Pons (tissue), 1 donor: ENCODE measurements at regions not wholly inside any gene's neighbourhood (a gene's known extent, or its start where the extent isn't known, plus 50 kb on each side); places are given as distances from the start of the nearest gene placed in this dataset.
"Not testable (repeated sequence)": the region's sequence is repeated elsewhere in the genome, so short reads cannot be mapped to it uniquely, and the experiment has no call there.

Experiments
- DNase-seq: peaks from one replicate; pipeline ENCODE4 v3.0.0-alpha.2; 2016; ENCODE audit warnings: low spot score

DNA sequence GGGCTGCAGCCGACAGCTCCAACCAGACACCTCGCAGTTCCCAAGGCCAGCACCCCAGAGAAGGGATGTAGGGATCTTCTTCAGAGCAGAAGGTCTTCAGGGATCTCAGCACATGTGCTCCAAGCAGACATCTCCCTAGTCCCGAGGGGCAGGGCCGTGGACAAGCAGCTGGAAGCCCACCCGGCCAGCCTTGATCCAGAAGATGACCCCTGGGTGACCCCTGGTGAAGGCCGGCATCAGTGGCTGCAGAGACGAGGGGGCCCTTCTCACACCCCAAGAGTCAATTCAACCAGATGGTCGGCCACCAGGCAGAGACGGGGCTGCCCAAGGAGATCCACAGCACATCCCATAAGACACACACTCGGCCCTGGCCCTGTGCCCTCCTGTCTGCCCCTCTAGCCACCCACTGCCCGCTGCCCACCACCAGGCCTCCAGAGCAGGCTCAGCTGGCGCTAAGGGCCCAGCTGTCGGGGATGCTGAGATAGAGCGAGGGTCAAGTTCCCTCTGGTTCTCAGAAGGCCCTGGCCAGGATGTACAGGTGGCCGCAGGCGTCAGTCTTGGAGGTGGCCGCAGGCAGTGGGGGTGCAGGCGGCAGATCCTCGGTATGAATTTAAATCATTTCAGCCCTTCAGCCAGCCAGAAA, 168.3 kb downstream of the BRD1 start:
- no peak for DNase-seq

DNA sequence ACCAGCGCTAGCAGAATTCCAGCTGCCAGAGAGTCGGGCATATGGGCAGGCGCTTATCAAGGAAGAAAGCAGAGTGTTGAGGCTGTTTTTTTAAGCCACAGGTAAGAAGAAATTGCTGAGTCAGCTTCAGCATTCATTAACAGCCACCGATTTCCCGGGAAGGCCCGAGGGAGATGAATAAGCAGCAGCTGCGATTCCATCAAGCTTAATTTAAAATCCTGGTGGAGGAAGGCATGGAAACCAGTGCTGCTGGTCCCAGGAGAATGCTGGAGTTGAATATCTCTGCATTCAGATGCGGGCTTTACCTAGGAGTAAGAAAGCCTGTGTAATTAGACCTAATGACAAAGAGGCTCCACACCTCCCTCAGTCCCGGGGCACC, 168.8 kb downstream of the BRD1 start:
- DNase-seq: no peak

DNA sequence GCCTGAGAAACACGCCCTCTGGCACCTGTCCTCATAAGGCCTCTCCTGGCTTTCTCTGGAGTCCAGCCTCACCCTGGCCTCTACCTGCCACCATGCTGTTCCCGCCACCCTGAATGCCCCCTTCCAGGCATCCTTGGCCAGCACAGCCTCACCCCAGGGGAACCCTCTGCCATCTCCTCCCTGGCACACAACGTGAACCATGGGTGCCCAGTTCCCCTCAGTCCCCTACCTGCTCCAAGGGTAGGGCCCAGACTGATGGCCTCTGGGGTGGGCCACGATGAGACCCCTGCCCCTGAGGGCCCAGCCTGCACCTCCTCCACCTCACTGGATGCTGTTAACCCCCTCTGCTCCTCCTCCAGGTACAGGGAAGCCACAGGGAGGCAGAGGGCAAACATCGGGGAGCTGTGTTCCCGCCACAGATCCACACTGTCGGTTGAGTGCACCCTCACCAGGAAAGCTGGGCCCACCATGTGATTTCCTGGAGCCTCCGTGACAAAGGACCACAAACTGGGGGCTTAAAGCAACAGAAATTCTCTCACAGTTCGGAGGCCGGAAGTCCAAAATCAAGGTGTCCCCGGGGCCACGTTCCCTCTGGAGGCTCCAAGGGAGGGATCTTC, 169.6 kb downstream of the BRD1 start:
- no peak for DNase-seq

DNA sequence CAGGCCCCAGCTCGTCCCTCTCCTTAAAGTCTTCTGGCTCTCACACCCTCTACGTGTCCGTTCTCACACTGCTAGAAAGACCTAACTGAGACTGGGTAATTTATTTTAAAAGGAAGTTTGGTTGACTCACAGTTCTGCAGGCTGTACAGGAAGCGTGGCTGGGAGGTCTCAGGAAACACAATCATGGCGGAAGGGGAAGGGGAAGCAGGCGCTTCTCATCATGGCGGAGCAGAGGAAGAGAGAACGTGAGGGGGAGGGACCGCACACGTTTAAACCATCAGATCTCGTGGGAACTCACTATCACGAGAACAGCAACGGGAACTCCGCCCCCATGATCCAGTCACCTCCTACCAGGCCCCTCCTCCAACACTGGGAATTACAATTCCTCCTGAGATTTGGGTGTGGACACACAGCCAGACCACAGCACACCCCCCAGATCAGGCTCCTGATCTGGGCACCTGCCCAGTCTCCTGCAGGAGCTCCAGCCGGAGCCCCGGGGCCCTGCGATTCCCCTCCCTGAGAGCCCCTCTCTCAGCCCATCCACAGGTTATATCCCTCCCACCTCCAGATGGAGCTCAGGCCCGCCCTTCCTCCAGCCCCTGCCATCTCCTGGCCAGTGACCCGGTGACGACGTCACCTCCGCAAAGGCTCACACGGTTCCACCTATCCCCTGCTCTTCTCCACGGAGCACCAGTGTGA, 170.2 kb downstream of the BRD1 start:
- peak; percentile 52 for DNase-seq

DNA sequence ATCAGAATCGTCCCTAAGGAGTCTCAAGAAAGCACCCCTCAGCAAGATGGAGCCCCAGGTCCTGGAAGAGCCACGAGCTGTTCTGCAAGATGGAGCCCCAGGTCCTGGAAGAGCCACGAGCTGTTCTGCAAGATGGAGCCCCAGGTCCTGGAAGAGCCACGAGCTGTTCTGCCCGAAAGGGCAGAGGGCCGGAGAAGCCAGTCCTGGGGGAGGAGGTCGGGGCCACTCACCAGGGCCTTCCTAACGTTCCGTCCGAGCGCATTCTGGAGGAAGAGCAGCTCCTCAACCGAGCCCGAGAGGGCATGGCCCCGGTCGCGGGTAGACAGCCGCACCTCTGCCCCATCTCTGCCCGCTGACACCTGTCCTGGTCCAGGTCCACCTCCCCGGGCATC, 170.8 kb downstream of the BRD1 start:
- not testable (repeated sequence) for DNase-seq

DNA sequence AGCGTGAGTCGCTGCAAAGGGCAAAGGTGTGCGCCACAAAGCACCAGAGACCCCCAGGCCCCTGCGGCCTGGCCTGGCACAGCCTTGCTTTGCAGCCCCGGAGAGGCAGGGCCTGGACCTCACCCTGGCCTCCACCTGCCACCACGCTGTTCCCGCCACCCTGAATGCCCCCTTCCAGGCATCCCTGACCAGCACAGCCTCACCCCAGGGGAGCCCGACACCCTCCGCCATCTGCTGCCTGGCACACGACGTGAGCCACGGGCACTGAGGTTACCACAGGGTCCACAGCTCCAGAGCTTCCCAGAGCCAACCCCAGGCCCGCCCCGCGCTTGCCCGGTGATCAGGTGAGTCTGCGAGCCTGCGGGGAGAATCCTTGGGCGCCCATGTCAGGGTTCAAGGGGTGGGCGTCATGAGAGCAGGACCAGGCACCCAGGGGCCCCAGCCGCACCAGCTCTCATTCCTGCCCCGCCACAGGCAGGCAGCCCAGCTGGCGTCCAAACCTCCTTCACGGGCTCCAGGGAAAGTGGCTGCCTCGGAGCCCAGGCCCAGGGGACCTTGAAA, 171.3 kb downstream of the BRD1 start:
- no peak for DNase-seq

DNA sequence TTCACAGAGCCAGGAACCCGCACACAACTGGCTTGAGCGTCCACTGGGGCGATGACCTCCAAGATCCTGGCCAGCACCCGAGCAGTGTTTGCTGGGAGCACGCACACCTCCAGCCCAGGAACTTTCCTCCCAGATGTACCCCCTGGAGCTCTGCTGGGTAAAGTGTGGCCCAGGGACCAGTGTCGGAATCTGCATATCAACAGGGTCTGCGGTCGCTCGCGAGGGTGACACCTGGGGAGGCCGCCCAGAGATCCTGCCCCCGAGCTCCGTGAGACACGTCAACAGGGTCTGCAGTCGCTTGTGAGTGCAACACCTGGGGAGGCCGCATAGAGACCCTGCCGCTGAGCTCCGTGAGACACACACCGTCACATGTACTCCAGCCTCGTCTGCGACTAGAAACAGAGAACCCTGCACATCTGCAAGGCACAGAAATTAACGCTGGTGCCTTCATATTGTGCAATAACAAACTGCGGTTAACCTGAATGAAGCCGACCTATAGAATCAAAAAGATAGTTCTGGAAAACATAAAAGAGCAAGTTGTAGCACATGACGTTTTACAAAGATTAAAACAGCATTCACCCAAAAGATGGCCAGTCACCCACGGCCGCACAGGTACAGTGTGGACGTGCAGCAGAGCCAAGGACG, 172.4 kb downstream of the BRD1 start:
- DNase-seq: no peak

DNA sequence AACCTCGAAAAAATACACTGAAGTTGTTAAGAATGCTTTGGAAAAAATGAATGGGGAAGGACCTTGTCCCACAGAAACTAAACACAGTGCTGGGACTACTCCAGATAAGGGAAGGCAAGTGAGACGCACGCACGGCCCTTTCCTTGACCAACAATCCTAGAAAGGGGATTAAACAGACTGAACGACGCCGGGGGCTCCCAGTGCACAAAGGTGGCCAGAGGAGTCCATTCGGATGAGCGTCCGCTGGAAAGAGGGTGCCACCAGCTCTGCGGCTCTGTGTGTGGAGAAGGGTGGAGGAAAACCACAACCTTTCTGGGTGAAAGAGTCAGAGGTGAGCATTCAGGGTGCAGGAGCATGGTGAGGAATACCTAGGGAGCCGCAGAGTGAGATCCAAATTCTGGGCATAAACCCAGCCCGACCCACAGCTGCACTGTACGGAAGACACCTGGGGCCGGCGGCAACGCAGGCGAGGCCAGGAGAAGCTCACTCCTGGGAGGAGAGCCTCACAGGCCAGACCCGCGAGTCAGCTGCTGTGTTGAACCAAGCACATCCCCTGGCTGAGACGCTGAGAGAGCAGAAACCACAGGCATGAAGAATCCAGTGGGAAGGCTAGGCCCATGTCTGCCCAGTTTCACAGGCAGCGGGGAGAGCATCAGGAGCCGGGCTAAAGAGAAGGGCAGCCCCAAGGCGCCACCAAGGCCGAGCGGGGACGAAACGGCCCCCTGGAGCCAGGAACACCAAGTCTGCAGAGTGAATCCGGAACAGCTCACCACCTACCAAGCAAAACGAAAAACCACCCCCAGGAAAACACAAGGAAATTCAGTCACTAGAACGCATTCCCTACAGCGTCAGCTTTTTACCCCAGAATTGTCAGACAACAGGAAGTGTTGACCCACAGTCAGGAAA, 177.1 kb downstream of the BRD1 start:
- DNase-seq: no peak

DNA sequence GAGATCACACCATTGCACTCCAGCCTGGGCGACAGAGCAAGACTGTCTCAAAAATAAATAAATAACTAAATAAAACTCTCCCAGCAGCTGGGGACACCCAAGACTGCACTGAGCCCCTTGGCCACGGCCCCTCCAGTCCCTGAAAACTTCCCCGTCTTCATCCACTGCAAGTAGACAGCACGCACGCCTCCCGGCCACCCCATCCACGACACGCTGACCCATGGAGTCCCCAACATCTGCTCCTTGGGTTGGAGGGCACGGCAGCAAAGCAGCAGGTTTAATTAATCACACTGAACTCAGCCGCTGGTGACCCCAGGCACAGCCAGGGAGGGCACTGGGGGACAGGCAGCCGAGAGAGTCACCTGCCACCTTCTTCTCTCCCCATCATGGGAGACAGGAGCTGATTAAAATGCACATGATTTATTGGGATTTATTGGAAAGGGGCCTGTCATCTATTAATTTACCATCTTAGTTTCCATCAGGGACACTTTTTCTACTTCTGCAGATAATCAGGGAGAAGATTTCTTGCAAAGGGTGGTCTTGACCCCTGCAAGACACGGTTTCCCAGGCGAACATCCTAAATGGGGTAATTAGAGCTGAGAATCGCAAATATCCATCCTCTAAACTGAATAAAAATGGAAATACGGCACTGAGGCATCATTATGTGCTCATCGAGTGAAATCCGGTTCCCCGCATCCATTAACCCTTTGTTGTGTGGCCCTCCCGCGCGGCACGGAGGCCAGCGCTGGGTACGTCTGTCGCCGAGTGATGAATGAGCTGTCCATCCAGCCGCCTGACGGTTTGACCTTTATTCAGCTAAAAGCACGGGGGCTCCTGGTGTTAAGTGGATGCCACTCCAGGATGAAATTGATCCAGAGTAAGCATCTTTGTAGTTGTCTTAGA, 178.3 kb downstream of the BRD1 start:
- DNase-seq: no peak

DNA sequence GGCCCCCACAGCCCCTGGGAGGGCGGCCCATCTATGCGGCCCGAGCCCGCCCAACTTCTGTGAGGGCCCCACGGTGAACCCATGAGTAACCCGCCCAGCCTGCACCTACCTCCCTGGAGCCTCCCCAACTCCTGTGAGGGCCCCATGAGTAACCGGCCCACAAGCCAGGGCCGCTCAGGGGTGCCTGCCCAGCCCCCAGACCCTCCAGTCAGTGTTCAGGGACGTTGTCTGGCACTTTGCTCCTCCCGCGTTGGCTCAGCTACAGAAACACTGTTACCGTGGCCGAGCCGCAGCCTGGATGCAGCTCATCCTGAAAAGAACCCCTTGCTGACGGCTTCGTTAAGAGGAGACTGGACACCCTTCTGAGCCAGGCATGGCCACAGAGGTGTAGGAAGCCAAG, 179.6 kb downstream of the BRD1 start:
- no peak for DNase-seq

DNA sequence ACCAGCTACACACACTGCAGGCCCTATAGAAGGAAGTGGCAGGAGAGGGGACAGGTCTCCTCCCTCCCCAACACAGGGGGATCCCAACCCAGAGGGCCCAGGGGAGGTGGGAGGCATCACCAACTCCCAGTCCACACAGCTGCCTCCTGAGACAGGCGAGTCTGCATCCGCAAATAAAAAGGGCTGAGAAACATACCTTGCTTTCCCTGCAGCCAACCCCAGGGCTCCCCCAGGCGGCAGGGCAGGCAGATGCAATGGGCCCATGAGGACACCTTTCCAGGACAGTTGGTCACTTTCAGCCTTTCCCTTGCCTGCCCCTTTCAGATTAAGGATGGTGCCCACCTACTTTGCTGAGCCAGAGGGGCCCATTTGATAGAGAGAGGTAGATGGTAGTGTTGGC, 180.0 kb downstream of the BRD1 start:
- no peak for DNase-seq

DNA sequence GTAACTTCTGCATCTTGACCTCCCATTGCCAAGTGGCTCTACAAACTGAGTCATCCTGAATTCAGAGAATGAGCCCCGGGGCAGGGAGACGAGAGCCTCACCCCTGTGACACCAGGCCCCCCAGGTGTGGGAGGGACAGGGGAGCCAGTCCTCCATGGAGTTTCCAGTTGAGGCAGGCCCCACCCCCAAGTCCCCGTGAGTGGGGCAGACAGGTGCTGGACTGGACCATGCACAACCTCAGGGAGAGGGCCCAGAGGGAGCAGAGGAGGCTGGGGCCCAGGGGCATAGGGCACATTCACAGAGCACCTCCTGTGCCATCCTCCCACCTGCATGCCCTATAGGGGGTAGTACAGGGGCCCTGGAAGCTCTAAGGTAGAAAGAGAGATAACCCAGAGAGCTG, 180.8 kb downstream of the BRD1 start:
- DNase-seq: no peak

DNA sequence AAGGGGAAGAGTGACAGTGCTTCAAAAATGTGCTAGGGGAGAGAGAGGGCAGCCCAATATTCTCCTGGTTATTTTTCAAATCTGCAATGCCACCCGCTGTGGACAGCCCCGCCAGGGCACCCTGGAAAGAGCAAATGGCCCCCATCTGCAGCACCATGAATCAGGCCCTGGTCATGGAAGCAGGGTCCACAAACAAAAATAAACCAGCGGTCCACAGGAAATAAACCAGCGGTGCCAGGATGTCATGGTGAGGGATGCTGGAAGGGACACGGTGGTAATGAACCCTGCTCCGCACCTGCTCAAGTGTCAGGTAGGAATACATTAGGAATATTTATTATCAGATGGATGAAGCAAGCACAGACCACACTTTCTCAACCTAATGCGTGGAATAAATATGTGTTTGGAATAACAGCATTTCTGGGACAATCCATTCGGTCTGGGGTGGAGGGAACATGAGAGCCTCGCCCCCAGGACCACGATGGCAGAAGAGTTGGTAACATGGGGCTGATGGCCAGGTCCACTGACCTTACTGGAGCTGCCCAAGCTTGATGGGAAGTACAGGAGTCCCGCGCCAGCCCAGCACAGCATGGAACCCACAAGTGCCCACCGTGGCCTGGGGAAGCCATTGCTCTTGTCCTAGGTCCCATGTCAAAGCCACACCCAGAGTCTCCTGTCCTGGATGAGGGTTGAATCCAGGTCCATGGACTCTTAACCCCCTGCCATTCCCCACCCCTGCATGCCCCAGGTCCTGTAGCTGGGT, 181.7 kb downstream of the BRD1 start:
- no peak for DNase-seq

DNA sequence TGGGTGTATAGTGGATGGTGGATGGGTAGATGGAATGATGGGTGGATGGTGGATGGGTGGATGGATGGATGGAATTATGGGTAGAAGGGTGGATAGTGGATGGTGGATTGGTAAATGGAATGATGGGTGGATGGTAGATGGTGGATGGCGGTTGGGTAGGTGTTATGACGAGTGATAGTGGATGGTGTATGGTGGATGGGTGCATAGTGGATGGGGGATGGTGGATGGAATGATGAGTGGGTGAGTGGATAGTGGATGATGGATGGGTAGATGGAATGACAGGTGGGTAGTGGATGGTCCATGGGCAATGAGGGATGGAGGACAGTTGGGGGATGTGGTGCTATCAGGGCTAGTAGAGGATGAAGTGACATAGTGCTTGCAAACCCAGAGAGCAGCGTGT, 182.4 kb downstream of the BRD1 start:
- no peak for DNase-seq

DNA sequence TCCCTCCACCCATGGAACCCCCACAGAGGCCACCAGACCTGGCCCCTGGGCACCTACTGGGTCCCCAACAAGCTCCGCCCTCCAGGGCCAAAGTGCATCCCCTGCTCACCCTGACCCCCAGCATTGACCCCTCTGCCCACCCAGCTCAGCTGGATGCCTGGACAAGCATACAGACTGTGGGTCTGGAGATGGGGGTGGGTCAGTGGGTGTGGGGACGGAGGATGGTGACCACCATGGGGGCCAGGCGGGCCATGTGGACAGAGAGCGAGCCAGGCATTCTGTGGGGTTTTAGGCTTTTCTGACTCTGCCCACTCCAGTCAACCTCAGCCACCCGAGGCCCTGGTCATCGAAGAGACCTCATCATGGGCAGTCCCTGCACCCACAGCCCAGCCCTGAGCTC, 183.7 kb downstream of the BRD1 start:
- no peak for DNase-seq

DNA sequence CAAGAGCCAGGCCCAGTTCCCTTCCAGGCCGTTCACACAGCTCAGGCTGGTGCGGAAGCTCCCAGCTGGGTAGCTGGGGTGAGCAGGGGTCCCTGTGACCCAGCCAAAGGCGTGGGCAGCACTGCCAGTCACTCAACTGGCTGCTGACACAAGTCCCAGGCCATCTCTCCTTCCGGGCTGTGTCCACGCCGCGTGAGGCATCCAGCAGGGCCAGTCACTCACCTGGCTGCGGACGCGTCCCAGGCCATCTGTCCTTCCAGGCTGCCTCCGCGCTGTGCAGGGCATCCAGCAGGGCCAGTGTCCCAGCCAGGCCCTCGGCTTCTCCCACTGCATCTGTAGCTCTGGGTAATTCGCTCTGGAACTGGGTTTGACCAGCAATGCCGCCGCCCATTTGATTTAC, 184.2 kb downstream of the BRD1 start:
- DNase-seq: no peak

DNA sequence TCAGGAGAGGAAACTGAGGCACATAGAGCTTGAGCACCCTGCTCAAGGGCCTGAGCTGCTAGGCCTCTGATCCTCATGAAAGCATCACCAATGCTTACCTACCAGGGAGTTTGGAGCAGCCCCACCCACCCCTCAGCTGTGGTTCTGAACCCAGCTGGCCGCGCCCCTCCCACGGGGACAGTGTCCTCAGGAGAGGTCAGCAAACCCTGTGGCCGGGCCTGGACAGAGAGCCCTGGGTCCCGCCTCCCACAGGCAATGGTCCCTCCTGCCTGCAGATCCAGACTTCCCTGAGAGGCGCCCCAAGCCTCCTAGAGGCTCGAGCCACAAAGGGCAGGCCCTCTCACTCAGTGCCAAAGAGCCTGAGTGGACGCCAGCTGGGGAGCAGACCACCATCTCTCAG, 184.9 kb downstream of the BRD1 start:
- no peak for DNase-seq

DNA sequence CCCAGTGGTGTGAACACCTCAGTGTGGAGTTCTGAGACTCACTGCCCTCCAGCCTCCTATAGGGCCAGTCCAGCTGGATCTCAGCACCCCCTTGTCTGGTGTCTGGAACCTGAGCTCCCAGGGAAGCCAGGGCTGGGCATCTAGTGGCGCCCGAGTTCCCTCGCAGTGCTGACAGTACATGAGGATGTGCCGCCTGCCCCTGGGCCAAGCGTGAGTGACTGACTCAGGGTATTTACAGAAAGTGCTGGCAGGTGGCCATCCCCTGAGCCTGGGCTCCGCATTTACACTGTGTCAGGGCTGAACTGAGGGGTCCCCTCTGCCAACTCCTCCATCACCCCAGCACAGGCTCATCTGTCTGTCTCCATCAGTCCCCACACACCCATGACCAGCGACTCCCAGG, 185.3 kb downstream of the BRD1 start:
- DNase-seq: no peak

DNA sequence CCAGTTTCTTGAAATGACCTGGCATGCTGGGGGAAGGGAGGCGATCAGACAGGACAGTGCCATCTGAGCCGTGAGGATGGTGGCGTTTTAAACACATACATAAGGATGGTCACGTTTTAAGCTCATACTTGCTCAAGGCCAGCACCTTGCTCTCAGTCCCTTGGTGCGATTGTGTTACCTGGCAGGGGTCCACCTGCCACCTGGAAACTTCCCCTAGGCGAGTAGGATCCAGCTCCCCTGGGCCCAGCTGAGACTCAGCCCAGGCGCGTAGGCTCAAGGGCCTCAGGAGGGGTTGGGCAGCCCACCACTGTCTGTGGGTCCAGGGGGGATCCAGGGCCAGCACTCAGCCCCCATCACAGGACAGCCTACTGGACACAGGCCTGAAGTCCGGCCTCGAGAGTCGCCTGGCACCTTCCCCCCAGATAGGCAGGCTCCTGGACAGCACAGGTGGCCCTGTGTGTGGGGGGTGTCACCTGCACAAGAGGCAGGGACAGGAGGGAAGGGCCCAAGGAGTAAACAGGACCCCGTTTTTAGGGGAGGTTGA, 185.8 kb downstream of the BRD1 start:
- no peak for DNase-seq
